HG03521 (cell line): ENCODE measurements at regions not wholly inside any gene's neighbourhood (a gene's known extent, or its start where the extent isn't known, plus 50 kb on each side); places are given as distances from the start of the nearest gene placed in this dataset.

Experiments used
- ATAC-seq: cut with Tn5 transposase; IDR thresholded peaks from one replicate; pipeline ENCODE4 v1.9.1; 2021; ENCODE audit warnings: mild to moderate bottlenecking, moderate library complexity; ENCODE audit not compliant: unreplicated experiment

DNA sequence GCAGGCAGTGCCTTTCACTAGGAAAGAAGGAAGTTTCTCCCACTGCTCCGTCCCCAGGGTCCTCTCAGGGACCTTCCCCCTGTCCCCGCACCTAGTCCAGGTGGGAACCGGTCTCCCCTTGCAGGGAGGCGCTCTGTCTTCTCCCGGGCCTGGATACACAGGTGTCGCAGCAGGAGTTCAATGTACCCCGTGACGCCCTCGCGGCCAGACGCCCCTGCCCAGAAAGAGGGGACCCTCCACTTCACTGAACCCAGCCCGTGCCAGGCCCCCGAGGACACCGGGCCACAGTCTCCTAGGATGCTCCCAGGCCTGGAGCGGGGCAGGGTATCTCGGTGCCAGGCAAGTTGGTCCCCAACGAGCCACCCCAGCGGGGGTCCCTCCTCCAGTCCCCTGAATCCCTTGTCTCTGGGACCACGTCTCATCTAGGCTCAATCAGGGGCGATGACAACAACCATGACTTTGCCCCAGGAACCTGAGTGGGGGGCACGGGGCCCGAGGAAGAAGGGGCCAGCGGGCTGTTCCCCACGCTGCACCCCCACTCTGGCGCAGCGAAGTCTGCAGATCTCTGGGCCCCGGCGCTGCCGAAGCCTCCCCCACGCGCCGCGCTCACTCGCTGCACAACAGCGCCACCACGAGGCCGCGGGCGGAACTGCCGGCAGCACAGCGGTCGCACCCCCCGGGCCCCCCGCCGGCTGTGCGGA lies 103.0 kb downstream of the EDN3 start:
- ATAC-seq: no peak

DNA sequence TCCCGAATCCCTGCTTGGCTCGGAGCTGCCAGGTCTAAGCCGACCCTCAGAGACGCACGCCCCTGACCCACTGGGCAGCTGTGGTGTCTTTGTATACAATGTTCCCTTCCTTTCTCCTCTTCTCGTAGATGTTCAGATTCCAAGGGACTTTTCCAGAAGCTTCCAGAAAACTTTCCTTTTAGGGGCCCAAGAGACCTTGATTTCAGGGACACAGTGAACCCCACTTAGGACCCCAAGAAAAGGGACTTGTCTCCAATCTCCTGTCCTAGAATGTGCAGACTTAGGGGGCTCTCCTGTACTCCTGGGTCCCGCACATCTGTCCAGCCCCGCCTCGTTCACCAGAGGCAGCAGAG lies 103.5 kb downstream of the EDN3 start:
- no peak for ATAC-seq

DNA sequence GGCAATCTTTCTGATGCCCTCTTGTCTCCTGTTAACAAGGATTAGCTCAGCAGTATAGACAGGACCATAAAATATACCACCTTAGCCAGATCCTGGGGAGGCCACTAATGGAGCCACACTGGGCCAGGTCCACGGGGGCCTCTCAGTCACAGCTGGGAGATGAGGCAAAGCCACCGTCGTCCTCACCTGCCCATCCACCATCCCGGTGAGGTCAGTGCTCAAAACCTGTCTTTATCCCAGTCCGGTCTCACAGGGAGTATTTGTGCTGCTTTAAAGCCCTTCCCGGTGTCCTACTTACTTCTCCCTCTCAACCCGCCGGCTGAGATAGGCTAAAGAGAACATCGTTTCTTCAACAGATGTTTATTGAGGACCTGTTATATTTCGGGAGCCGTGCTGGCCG lies 104.3 kb downstream of the EDN3 start:
- no peak for ATAC-seq

DNA sequence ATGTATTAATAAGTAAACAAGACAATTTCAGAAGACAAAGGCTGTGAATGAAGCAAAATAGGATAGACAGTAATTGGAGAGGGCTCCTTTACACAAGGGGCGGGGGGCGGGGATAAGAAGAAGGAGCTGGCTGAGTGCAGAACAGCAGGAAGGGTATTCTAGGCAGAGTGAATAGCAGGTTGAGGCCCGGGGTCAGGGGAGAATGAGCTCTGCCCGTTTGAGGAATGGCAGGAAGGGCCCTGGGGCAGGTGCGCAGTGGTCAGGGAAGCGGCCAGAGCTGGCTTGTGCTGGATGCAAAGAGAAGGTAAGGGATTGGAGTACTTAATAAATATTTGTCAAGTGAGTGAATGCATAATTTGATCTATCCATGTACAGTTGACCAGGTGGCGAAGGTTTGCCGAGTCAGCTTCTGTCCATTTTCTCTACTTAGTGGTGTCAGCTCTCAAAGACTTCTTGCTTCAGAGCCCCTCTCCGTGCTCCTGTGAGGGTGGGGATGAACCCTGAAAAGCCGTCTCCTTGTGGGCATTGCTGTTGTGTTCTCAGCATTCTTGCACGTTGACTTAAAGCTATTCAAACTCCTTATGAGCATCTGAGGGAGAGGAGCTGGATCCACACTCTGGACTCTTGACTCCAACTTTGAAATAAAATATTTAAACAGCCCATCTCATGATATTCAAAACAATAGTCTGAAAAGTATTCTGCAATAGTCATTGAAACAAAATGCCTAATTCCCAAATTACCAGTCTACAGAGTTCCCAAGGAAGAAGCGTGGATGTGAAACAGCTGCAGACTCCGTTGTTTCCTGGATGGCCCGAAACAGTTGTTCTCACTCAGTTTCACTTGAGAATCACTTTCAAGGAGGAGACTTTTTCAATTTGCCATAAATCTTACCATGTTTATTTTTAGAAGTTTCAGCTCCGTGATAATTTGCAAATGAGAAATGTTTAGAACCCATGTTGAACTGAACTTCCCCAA lies 105.1 kb downstream of the EDN3 start:
- ATAC-seq: no peak

DNA sequence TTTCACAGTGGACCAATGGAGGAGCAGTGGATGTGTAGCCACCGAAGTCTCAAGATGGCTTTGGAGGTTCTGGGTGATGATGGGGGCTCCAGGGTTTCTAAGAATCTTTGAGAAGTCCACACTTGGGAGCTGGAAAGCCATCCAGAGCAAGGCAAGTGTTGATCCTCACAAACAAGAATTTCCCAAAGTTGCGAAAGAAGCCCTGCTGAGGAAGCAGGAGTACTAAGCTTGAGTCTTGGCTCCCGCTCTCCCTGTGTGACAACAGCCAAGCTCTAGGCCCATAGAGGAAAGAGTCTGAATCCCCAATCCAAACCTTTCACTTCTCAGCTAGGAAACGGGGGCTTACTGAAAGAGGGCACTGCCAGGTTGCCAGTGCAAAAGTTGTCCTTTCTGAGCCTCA lies 106.0 kb downstream of the EDN3 start:
- no peak for ATAC-seq

DNA sequence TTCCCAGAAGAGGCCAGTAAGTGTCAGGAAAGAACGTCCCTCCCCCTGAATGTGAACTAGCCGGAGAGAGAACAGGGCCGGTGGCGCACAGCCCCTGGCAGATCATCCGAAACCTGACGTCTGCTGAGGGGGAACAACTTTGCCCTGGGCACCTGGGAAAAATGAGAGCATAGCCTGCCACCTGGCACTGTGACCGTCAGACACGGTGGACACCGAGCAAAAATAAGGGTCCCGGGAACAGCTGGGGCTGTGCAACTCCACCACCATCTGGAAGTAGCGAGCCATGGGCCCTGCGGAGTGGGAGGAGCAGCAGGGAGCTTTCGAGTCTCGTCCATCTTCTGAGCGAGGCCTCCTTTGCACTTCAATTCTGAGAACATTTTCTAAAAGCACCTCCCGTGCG lies 110.8 kb downstream of the EDN3 start:
- ATAC-seq: no peak

DNA sequence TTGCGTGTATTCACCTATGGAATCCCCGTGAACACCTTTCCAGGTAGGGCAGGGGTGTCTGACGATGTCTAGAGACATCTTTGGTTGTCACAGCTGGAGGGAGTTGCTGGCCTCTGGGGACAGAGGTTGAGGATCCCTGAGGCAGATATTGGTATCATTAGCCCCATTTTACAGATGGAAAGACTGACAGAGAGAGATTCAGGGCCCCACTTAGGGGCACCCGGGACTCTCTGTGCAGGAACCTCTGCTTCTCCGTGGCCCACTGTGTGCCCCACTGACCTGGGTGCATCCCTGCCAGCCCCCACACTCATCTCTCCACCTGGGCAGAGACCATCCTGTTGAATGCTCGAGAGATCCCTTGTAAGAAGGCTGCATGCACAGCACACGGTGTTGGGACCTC lies 111.2 kb downstream of the EDN3 start:
- ATAC-seq: no peak

GRCh38 chr20:59412181-59412580 lies 111.8 kb downstream of the EDN3 start:
- no peak for ATAC-seq

- no peak for ATAC-seq
Measured at GRCh38 chr20:59412875-59413284, 112.5 kb downstream of the EDN3 start.

DNA sequence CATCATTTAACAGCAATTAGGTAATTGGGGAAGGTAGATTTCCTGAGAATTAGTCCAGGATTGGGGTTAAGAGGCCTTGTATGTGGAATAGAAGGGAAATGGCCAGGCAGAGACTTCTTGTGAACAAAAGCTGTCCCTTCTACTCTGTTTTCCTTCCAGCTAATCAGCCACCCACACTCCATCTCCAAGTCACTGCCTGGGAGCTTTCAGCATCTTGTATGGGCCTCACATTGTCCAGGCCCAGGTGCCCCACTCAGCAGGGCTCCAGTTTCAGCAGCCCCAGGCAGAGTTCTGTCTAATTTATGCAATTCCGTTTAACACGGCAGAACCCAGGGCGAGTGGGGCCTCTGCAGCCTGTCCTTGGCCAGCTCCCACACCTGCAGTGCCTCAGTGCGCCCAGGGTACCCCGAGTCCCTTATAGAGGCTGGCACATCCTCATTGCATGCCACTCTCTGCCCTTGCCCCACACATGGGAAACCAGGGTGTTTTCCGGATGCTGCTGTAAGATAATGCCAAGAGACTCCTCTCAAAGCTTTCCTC lies 113.0 kb downstream of the EDN3 start:
- no peak for ATAC-seq

GRCh38 chr20:59414936-59415623 lies 114.7 kb downstream of the EDN3 start:
- ATAC-seq: no peak

- no peak for ATAC-seq
Measured at GRCh38 chr20:59416916-59417315, 116.5 kb downstream of the EDN3 start.

DNA sequence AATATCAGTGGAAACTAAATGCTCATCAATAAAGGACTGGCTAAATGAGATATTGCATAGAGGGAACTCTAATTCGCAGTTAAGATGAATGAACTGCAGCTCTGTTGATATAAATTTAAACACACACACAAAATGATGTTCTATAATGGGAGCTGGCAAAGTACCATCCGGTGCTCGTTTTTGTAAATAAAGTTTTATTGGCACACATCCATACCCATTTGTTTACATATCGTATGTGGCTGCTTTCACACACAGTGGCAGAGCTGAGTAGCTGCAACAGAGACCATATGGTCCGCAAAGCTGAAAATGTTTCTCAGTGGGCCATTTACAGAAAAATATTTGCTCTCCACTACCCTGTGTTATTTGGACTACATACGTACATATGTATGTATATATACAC lies 120.7 kb downstream of the EDN3 start:
- no peak for ATAC-seq

GRCh38 chr20:59421920-59422637 lies 121.7 kb downstream of the EDN3 start:
- no peak for ATAC-seq

- no peak for ATAC-seq
Measured at GRCh38 chr20:59422872-59423544, 122.6 kb downstream of the EDN3 start.

DNA sequence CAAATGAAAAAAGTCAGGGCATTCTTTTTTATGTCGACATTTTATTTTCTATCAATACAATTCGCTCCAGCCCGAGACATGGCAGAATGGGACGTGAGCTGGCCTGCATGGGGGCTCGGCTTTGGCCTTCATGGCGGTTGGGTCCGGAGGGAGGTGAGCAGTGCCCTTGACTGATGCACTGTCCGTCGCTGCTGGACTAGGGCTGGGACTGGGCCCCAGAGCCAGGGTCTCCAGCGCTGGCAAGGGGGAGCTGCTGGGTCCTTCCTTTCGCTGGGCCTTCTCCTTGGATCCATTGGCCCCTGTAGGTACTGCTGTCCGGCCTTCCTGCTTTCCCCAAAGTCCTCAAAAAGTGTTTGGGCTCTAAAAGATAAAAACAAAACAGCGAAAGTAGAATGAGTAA lies 124.6 kb downstream of the EDN3 start:
- no peak for ATAC-seq

GRCh38 chr20:59425572-59425971 lies 125.2 kb downstream of the EDN3 start:
- ATAC-seq: no peak

- ATAC-seq: no peak
Measured at GRCh38 chr20:59428006-59428405, 127.6 kb downstream of the EDN3 start.

- ATAC-seq: no peak
Measured at GRCh38 chr20:59428441-59429205, 128.2 kb downstream of the EDN3 start.
